B cell (primary cell): ENCODE measurements at regions not wholly inside any gene's neighbourhood (a gene's known extent, or its start where the extent isn't known, plus 50 kb on each side); places are given as distances from the start of the nearest gene placed in this dataset.

Experiments
- EZH2 ChIP-seq: IDR thresholded peaks from 2 replicates; pipeline ENCODE4 v1.6.1; 2012; ENCODE audit warnings: borderline replicate concordance, low read depth, mild to moderate bottlenecking, moderate library complexity, low read length; ENCODE audit not compliant: insufficient read depth, poor library complexity, severe bottlenecking
- TF ChIP-seq, protein P1 (sequence below): fragments of 200-600 bp; IDR thresholded peaks from one replicate; pipeline ENCODE4 v1.8.0; 2022; ENCODE audit warnings: antibody characterized with exemption, mild to moderate bottlenecking

- TF ChIP-seq, protein P1, sequence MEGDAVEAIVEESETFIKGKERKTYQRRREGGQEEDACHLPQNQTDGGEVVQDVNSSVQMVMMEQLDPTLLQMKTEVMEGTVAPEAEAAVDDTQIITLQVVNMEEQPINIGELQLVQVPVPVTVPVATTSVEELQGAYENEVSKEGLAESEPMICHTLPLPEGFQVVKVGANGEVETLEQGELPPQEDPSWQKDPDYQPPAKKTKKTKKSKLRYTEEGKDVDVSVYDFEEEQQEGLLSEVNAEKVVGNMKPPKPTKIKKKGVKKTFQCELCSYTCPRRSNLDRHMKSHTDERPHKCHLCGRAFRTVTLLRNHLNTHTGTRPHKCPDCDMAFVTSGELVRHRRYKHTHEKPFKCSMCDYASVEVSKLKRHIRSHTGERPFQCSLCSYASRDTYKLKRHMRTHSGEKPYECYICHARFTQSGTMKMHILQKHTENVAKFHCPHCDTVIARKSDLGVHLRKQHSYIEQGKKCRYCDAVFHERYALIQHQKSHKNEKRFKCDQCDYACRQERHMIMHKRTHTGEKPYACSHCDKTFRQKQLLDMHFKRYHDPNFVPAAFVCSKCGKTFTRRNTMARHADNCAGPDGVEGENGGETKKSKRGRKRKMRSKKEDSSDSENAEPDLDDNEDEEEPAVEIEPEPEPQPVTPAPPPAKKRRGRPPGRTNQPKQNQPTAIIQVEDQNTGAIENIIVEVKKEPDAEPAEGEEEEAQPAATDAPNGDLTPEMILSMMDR = no peak
- TF ChIP-seq EZH2 = no peak
Observed at GRCh38 chr14:83974647-83975163, 1555.2 kb upstream of the FLRT2 start.
